Lower leg skin (tissue), 3 donors: ENCODE measurements at regions not wholly inside any gene's neighbourhood (a gene's known extent, or its start where the extent isn't known, plus 50 kb on each side); places are given as distances from the start of the nearest gene placed in this dataset.

Experiments used
- POLR2A ChIP-seq, 2 donors: fragments of 450-650 bp; IDR thresholded peaks; one replicate each; pipeline ENCODE4 v1.6.1; 2016 to 2017; ENCODE audit warnings: antibody characterized with exemption in 2 of 2, mild to moderate bottlenecking in 1 of 2, moderate library complexity in 1 of 2
- TF ChIP-seq, protein P1 (sequence below), 3 donors: fragments of 450-650 bp; IDR thresholded peaks; one replicate each; pipeline ENCODE4 v1.5.1; 2016; ENCODE audit warnings: antibody characterized with exemption in 3 of 3, mild to moderate bottlenecking in 3 of 3, moderate library complexity in 2 of 3

DNA sequence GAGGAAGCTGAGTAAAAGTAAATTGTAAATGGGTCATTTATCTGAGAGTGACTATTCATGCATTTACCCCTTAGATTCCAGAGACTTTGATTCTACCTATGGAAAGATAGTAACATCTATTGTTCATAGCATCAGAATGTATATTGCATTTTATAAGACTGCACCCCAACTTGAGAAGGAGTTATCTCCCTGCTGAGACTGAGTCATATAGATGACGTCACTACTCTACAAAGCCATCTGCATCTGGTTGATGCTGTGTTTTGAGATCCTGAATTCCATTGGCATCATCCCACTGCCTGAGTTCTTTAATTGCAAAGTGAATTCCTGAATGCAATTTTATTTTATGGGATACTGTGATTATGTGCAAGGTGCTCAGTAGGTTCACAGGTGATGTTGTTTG, 444.0 kb upstream of the SLC35B3 start:
- no peak for TF ChIP-seq POLR2A (IDR thresholded peaks at IDR 0.05)
- TF ChIP-seq, protein P1, sequence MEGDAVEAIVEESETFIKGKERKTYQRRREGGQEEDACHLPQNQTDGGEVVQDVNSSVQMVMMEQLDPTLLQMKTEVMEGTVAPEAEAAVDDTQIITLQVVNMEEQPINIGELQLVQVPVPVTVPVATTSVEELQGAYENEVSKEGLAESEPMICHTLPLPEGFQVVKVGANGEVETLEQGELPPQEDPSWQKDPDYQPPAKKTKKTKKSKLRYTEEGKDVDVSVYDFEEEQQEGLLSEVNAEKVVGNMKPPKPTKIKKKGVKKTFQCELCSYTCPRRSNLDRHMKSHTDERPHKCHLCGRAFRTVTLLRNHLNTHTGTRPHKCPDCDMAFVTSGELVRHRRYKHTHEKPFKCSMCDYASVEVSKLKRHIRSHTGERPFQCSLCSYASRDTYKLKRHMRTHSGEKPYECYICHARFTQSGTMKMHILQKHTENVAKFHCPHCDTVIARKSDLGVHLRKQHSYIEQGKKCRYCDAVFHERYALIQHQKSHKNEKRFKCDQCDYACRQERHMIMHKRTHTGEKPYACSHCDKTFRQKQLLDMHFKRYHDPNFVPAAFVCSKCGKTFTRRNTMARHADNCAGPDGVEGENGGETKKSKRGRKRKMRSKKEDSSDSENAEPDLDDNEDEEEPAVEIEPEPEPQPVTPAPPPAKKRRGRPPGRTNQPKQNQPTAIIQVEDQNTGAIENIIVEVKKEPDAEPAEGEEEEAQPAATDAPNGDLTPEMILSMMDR (IDR thresholded peaks at IDR 0.05): no peak
